Thoracic aorta (tissue), 2 donors: ENCODE measurements at regions not wholly inside any gene's neighbourhood (a gene's known extent, or its start where the extent isn't known, plus 50 kb on each side); places are given as distances from the start of the nearest gene placed in this dataset.

Experiments used
- ATAC-seq: fragments of 150-250 bp; one replicate; pipeline ENCODE4 v1.8.0; 2017; ENCODE audit warnings: low read depth; ENCODE audit not compliant: insufficient number of reproducible peaks, low FRiP score
- DNase-seq: peaks from one replicate; pipeline ENCODE4 v3.0.0-alpha.2; 2020; ENCODE audit warnings: low spot score
- H3K27ac ChIP-seq, 2 donors: fragments of 200-600 bp; sonication (generic); 1 replicate in 1 of 2; 2 replicates in 1 of 2; pipeline ENCODE4 v1.5.1; 2016; ENCODE audit warnings: mild to moderate bottlenecking in 2 of 2, moderate library complexity in 2 of 2
- H3K27me3 ChIP-seq: fragments of 200-600 bp; sonication (generic); replicated peaks from 2 replicates; pipeline ENCODE4 v1.6.0; 2016; ENCODE audit warnings: mild to moderate bottlenecking; ENCODE audit not compliant: insufficient read depth
- H3K36me3 ChIP-seq: fragments of 200-600 bp; sonication (generic); one replicate; pipeline ENCODE4 v1.5.1; 2016
- H3K4me1 ChIP-seq, 2 donors: fragments of 200-600 bp; sonication (generic); 1 replicate in 1 of 2; 2 replicates in 1 of 2; pipeline versions ENCODE4 v1.5.1 to v1.6.0; 2016; ENCODE audit warnings: low read depth in 2 of 2, mild to moderate bottlenecking in 1 of 2; ENCODE audit not compliant: control insufficient read depth in 1 of 2
- H3K4me3 ChIP-seq: fragments of 200-600 bp; sonication (generic); 2 replicates; pipeline ENCODE4 v1.5.1; 2016; ENCODE audit warnings: mild to moderate bottlenecking
- H3K9me3 ChIP-seq: fragments of 200-600 bp; sonication (generic); 2 replicates; pipeline ENCODE4 v1.5.1; 2016
- TF ChIP-seq, protein P1 (sequence below): fragments of 200-600 bp; sonication (generic); IDR thresholded peaks from one replicate; pipeline ENCODE4 v1.5.1; 2019; ENCODE audit warnings: antibody characterized with exemption

DNA sequence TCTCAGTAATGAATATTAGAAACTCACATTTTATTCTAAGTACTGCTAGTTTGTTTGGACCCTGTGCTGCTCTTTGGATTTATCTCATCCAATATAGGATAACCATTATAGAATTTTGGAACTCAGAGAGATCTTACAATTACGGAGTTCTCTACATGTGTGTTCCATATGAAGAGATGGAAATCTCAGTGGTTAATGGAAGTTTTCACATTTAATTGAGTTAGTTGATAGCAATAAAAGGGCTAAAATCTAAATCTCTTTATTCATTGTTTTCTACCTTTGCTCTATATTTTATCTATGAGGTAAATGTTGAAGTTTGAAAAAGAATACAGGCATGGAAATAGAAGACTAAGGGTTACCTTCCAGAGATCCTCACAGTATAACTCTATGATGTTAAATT is 558.0 kb upstream of the KIF2B start:
- no peaks in the 10 kb centered on the region for H3K27me3 ChIP-seq
- no peaks in the 10 kb centered on the region for H3K9me3 ChIP-seq
- ATAC-seq (no peak), DNase-seq (no peak)
- H3K36me3 ChIP-seq: no peaks in the 10 kb centered on the region
- H3K4me3 ChIP-seq: no peak overlapping the region
- TF ChIP-seq, protein P1, sequence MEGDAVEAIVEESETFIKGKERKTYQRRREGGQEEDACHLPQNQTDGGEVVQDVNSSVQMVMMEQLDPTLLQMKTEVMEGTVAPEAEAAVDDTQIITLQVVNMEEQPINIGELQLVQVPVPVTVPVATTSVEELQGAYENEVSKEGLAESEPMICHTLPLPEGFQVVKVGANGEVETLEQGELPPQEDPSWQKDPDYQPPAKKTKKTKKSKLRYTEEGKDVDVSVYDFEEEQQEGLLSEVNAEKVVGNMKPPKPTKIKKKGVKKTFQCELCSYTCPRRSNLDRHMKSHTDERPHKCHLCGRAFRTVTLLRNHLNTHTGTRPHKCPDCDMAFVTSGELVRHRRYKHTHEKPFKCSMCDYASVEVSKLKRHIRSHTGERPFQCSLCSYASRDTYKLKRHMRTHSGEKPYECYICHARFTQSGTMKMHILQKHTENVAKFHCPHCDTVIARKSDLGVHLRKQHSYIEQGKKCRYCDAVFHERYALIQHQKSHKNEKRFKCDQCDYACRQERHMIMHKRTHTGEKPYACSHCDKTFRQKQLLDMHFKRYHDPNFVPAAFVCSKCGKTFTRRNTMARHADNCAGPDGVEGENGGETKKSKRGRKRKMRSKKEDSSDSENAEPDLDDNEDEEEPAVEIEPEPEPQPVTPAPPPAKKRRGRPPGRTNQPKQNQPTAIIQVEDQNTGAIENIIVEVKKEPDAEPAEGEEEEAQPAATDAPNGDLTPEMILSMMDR: no peak
- no peak overlapping the region for H3K27ac ChIP-seq
- no peaks in the 10 kb centered on the region for H3K4me1 ChIP-seq

DNA sequence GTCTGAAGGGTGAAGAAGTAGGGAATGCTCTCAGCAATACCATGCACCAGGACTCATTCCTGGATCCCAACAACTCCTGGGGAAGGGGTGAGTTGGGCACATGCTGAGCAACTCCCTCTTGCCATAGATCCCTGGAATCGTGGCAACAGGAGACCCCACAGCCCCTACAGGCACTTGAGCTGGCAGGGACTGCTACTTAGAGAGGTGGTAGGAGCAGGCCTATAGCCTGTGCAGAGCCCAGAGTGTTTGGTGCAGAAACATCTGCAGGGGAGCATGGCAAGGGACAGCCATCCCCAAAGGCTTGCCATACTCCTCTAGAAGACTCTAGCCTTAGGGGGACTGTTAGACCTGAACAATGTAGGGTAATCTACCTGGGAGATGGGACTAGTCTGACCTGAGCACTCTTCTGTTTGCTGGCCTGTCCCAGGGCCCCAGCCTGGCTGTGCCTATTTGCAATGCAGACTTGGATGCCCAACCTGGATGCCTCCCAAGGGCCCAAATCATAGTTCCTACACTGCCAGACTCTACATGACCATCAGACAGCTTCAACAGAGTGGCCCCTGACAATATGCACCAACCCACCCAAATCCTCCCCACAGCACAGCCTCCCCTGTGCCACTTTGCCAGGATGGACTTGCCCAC is 568.6 kb upstream of the KIF2B start:
- no peak for ATAC-seq
- no peaks in the 10 kb centered on the region for H3K27me3 ChIP-seq
- TF ChIP-seq, protein P1: no peak
- no peak overlapping the region for H3K27ac ChIP-seq
- no peak overlapping the region for H3K4me3 ChIP-seq
- no peaks in the 10 kb centered on the region for H3K36me3 ChIP-seq
- no peaks in the 10 kb centered on the region for H3K4me1 ChIP-seq
- H3K9me3 ChIP-seq: no peaks in the 10 kb centered on the region
- no peak for DNase-seq

DNA sequence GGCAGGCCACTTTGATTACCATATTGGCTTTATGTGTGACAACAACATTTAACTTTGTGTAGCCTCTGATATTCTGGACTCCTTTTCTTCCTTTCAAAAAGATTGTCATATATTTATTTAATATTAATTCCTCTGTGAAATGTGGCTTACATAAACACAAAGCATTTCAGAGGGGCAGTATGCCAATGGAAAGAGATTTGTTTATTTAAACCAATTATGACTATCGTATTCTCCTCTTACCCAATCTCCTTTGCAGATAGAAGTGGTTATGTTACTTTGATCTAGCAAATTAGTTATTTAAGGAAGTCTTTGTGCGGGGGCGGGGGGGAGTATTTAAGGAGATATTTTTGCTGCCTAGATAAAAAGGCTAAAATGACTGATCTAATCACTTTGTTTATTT is 573.7 kb upstream of the KIF2B start:
- Histone ChIP-seq H3K4me1 (no peaks in the 10 kb centered on the region), H3K27ac (no peak overlapping the region), H3K27me3 (no peaks in the 10 kb centered on the region), H3K36me3 (no peaks in the 10 kb centered on the region), H3K9me3 (no peaks in the 10 kb centered on the region), H3K4me3 (no peak overlapping the region)
- DNase-seq: no peak
- no peak for ATAC-seq
- TF ChIP-seq, protein P1: no peak

DNA sequence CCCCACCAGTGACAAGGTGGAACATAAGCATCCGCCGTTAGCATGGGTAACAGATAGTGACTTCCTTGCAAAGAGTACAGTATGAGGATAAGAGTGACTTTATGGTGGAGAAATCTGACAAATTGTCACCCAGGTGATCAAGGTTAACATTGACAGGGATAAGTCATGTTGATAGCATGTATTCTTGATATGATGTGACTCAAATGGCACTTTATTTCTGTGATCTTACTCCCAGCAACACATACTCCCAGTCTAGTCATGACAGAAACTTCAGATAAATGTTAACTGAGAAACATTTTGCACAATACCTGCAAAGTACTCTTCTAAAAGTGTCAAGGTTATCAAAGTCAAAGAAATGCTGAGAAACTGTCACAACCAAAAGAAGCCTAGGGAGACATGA is 588.6 kb upstream of the KIF2B start:
- no peaks in the 10 kb centered on the region for H3K4me1 ChIP-seq
- DNase-seq: no peak
- TF ChIP-seq, protein P1: no peak
- peaks cover 6% of the 10 kb centered on the region for H3K9me3 ChIP-seq
- no peaks in the 10 kb centered on the region for H3K36me3 ChIP-seq
- H3K27ac ChIP-seq: no peak overlapping the region
- no peak overlapping the region for H3K4me3 ChIP-seq
- H3K27me3 ChIP-seq: no peaks in the 10 kb centered on the region
- ATAC-seq: no peak

DNA sequence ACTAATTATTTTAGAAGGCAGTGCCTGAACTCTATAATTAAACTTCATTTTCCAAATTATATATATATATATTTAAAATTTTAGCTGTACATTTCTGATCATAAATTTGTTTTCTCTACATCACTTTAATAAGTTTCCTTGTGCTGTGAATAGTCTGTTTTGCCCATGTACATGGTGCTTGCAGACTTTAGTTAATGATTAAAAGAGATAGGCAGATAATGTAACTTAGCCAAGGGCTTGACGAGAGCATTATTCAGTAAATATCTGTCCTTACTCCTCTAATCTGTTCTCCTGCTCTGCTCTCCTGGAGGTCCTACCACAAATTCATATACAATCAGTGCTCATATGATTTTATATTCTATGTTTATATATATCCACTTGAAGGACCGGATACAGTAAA is 595.2 kb upstream of the KIF2B start:
- Histone ChIP-seq H3K27me3 (no peaks in the 10 kb centered on the region), H3K36me3 (no peaks in the 10 kb centered on the region), H3K27ac (no peak overlapping the region), H3K4me1 (no peaks in the 10 kb centered on the region), H3K9me3 (no peaks in the 10 kb centered on the region), H3K4me3 (no peak overlapping the region)
- ATAC-seq (no peak), DNase-seq (no peak)
- TF ChIP-seq, protein P1: no peak
